MM.1S (cell line): ENCODE measurements at regions not wholly inside any gene's neighbourhood (a gene's known extent, or its start where the extent isn't known, plus 50 kb on each side); places are given as distances from the start of the nearest gene placed in this dataset.
A peak's percentile ranks its signal among the peaks of the same experiment; 100 is the strongest.

ENCODE experiments used
- DNase-seq: peaks from one replicate; pipeline ENCODE4 v3.0.0-alpha.2; 2015
- H2AFZ ChIP-seq: fragments of 300-600 bp; sonication (generic); 2 replicates; pipeline ENCODE4 v1.6.0; 2016; ENCODE audit warnings: antibody characterized with exemption, low read length
- H3F3A ChIP-seq: fragments of 300-600 bp; sonication (generic); 2 replicates; pipeline ENCODE4 v1.6.1; 2016; ENCODE audit warnings: mild to moderate bottlenecking, antibody characterized with exemption, low read length, moderate library complexity, mixed read lengths; ENCODE audit not compliant: insufficient read depth
- H3K27ac ChIP-seq: fragments of 300-600 bp; sonication (generic); 2 replicates; pipeline ENCODE4 v1.5.1; 2016; ENCODE audit warnings: mild to moderate bottlenecking, low read length
- H3K27me3 ChIP-seq: fragments of 300-600 bp; sonication (generic); replicated peaks from 2 replicates; pipeline ENCODE4 v1.6.0; 2016; ENCODE audit warnings: low read length; ENCODE audit not compliant: insufficient read depth
- H3K36me3 ChIP-seq: fragments of 300-600 bp; sonication (generic); replicated peaks from 2 replicates; pipeline ENCODE4 v1.6.1; 2016; ENCODE audit warnings: mild to moderate bottlenecking, low read length, mixed read lengths; ENCODE audit not compliant: insufficient read depth
- H3K4me1 ChIP-seq: fragments of 300-600 bp; sonication (generic); 2 replicates; pipeline ENCODE4 v1.6.1; 2016; ENCODE audit warnings: low read length, mixed read lengths
- H3K4me2 ChIP-seq: fragments of 300-600 bp; sonication (generic); 2 replicates; pipeline ENCODE4 v1.6.0; 2016; ENCODE audit warnings: low read depth, low read length
- H3K4me3 ChIP-seq: fragments of 300-600 bp; sonication (generic); 2 replicates; pipeline ENCODE4 v1.5.1; 2016; ENCODE audit warnings: low read length, mixed read lengths
- H3K79me2 ChIP-seq: fragments of 300-600 bp; sonication (generic); 2 replicates; pipeline ENCODE4 v1.6.1; 2016; ENCODE audit warnings: mixed run types, low read length, mixed read lengths
- H3K9ac ChIP-seq: fragments of 300-600 bp; sonication (generic); 2 replicates; pipeline ENCODE4 v1.6.1; 2016; ENCODE audit warnings: low read length, mixed read lengths
- H3K9me2 ChIP-seq: fragments of 300-600 bp; sonication (generic); replicated peaks from 2 replicates; pipeline ENCODE4 v1.6.1; 2016; ENCODE audit warnings: mild to moderate bottlenecking, low read length, mixed read lengths; ENCODE audit not compliant: insufficient read depth
- H3K9me3 ChIP-seq: fragments of 300-600 bp; sonication (generic); replicated peaks from 2 replicates; pipeline ENCODE4 v1.6.1; 2016; ENCODE audit warnings: mild to moderate bottlenecking, low read length, mixed read lengths; ENCODE audit not compliant: insufficient read depth
- H4K20me1 ChIP-seq: fragments of 300-600 bp; sonication (generic); 2 replicates; pipeline ENCODE4 v1.6.1; 2016; ENCODE audit warnings: mild to moderate bottlenecking, low read length, moderate library complexity, mixed read lengths; ENCODE audit not compliant: insufficient read depth
- CTCF ChIP-seq: fragments of 300-600 bp; sonication (generic); IDR thresholded peaks from 2 replicates; pipeline ENCODE4 v1.5.1; 2016; ENCODE audit warnings: antibody characterized with exemption, low read length, mixed read lengths
- EZH2 ChIP-seq: fragments of 300-600 bp; sonication (generic); optimal IDR thresholded peaks from 2 replicates; pipeline ENCODE3; 2017; ENCODE audit warnings: low read depth, mild to moderate bottlenecking, antibody characterized with exemption, low read length, mixed read lengths
- EZH2phosphoT487 ChIP-seq: fragments of 300-600 bp; sonication (generic); IDR thresholded peaks from 2 replicates; pipeline ENCODE4 v1.6.1; 2018; ENCODE audit warnings: antibody characterized with exemption, low read length

DNA sequence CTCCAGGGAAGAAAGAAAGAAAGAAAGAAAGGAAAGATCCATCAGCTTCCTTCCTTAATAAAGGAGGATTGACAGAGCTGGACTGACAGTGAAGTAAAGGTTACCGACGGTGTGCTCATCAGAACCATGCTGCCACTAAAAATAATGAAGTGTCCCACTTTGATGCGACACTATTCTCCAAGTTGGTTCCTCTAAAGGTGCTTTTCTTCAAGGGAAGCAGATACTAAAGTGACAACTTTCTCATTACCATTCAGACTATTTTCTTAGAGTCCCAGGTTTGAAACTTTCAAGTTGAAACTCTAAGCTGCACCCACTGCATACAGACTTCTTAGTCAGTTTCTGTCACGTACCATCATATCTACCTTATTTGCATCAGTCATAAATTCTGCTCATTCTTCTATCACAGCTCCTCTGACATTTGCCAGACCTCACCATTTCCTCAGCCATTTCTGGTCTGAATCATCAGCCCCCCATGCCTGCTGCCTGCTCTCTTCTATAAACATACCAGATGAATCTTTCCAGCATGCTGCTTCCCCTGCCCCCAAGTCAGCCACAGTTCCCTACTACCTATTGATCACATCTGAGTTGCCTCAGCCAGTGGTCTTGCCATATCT, 177.6 kb downstream of the DEPDC1B start:
- no peaks in the 10 kb centered on the region for H3K9me3 ChIP-seq
- H3K9ac ChIP-seq = peak overlapping the region; percentile 17; the same call in 1 of the 2 replicates
- peaks cover 17% of the 10 kb centered on the region for H3K4me1 ChIP-seq
- H3K4me2 ChIP-seq = peak overlapping the region; percentile 89
- H3K79me2 ChIP-seq = no peaks in the 10 kb centered on the region
- no peaks in the 10 kb centered on the region for H3K36me3 ChIP-seq
- DNase-seq = peak; percentile 30
- TF ChIP-seq EZH2phosphoT487 (no peak), CTCF (no peak), EZH2 (no peak)
- peak overlapping the region; percentile 63 for H2AFZ ChIP-seq
- no peaks in the 10 kb centered on the region for H3K27me3 ChIP-seq
- H3K27ac ChIP-seq = peak overlapping the region; percentile 41; the same call in 1 of the 2 replicates
- no peaks in the 10 kb centered on the region for H4K20me1 ChIP-seq
- H3F3A ChIP-seq = peaks cover 10% of the 10 kb centered on the region; the same call in 1 of the 2 replicates
- H3K9me2 ChIP-seq = no peaks in the 10 kb centered on the region
- peak overlapping the region; percentile 45 for H3K4me3 ChIP-seq

- TF ChIP-seq CTCF (0 out of 2 replicates have a peak, but pooled peaks have one; percentile 13), EZH2 (no peak)
- Histone ChIP-seq H3K4me2 (peak overlapping the region; percentile 89), H4K20me1 (no peaks in the 10 kb centered on the region), H3K27ac (peak overlapping the region; percentile 41; the same call in 1 of the 2 replicates), H3K79me2 (no peaks in the 10 kb centered on the region), H3K9ac (peak overlapping the region; percentile 17; the same call in 1 of the 2 replicates), H3K4me3 (peak overlapping the region; percentile 45), H2AFZ (peak overlapping the region; percentile 63), H3K4me1 (peaks cover 17% of the 10 kb centered on the region), H3F3A (peaks cover 10% of the 10 kb centered on the region; the same call in 1 of the 2 replicates), H3K9me3 (no peaks in the 10 kb centered on the region), H3K36me3 (no peaks in the 10 kb centered on the region), H3K27me3 (no peaks in the 10 kb centered on the region), H3K9me2 (no peaks in the 10 kb centered on the region)
- DNase-seq = peak; percentile 70
Measured at GRCh38 chr5:60521376-60522291, 178.3 kb downstream of the DEPDC1B start.

- H3K4me3 ChIP-seq = peak overlapping the region; percentile 45
- no peak for TF ChIP-seq EZH2phosphoT487
- TF ChIP-seq EZH2 = no peak
- no peak for TF ChIP-seq CTCF
Measured at GRCh38 chr5:60520451-60521227, 179.3 kb downstream of the DEPDC1B start.

More at GRCh38 chr5:60520451-60521227, 179.3 kb downstream of the DEPDC1B start:
- H3K9me2 ChIP-seq = no peaks in the 10 kb centered on the region
- H3K79me2 ChIP-seq = no peaks in the 10 kb centered on the region
- no peaks in the 10 kb centered on the region for H3K36me3 ChIP-seq
- no peaks in the 10 kb centered on the region for H3K9me3 ChIP-seq
- DNase-seq = no peak
- peak overlapping the region; percentile 63; the same call in 1 of the 2 replicates for H2AFZ ChIP-seq
- no peaks in the 10 kb centered on the region for H4K20me1 ChIP-seq
- H3K27ac ChIP-seq = no peak overlapping the region
- H3K4me1 ChIP-seq = peaks cover 17% of the 10 kb centered on the region
- H3F3A ChIP-seq = peaks cover 10% of the 10 kb centered on the region; the same call in 1 of the 2 replicates
- H3K4me2 ChIP-seq = peak overlapping the region; percentile 89
- peak overlapping the region; percentile 17; the same call in 1 of the 2 replicates for H3K9ac ChIP-seq
- H3K27me3 ChIP-seq = no peaks in the 10 kb centered on the region
